H1 (cell line): ENCODE measurements at regions not wholly inside any gene's neighbourhood (a gene's known extent, or its start where the extent isn't known, plus 50 kb on each side); places are given as distances from the start of the nearest gene placed in this dataset.

ENCODE experiments used
- CTCF ChIA-PET: fragments of 300-600 bp; sonication (Branson Sonifier 250); formaldehyde crosslinking; loops from one replicate; lab custom pipeline; 2021; ENCODE audit not compliant: partially characterized antibody; lab: Charles Lee
- POLR2A ChIA-PET: fragments of 300-600 bp; sonication (Branson Sonifier 250); formaldehyde crosslinking; loops from one replicate; lab custom pipeline; 2021; ENCODE audit warnings: inconsistent platforms; ENCODE audit not compliant: partially characterized antibody; lab: Charles Lee
- DNase-seq, 2 experiments: peaks; one replicate each; pipeline versions ENCODE4 v3.0.0 to v3.0.0-alpha.2; 2010 to 2022; ENCODE audit warnings: low spot score in 2 of 2, low read depth in 1 of 2, mixed read lengths in 1 of 2
- FAIRE-seq: peaks from 2 replicates; lab custom pipeline; 2011; peaks lifted over from hg19 to GRCh38; lab: Jason Lieb, UNC
- H2AFZ ChIP-seq: 2 replicates; pipeline ENCODE4 v1.8.1; 2012; ENCODE audit warnings: low read length, inconsistent platforms
- H2AK5ac ChIP-seq: 2 replicates; pipeline ENCODE4 v1.6.1; 2013; ENCODE audit warnings: low read depth, low read length
- H2BK120ac ChIP-seq: replicated peaks from 2 replicates; pipeline ENCODE3; 2013; ENCODE audit warnings: low read depth, low read length, inconsistent platforms
- H2BK12ac ChIP-seq: 2 replicates; pipeline ENCODE4 v1.6.1; 2013; ENCODE audit warnings: low read depth, low read length
- H2BK15ac ChIP-seq: 2 replicates; pipeline ENCODE4 v1.6.1; 2013; ENCODE audit warnings: low read length
- H2BK20ac ChIP-seq: 2 replicates; pipeline ENCODE4 v1.6.1; 2013; ENCODE audit warnings: low read length
- H2BK5ac ChIP-seq: 2 replicates; pipeline ENCODE4 v1.6.1; 2013; ENCODE audit warnings: low read depth, low read length
- H3K14ac ChIP-seq: 2 replicates; pipeline ENCODE4 v1.6.1; 2013; ENCODE audit warnings: inconsistent platforms; ENCODE audit not compliant: insufficient read length
- H3K18ac ChIP-seq: 2 replicates; pipeline ENCODE4 v1.6.1; 2013; ENCODE audit warnings: low read length; ENCODE audit errors: extremely low read depth
- H3K23ac ChIP-seq: 2 replicates; pipeline ENCODE4 v1.6.1; 2013; ENCODE audit warnings: inconsistent platforms; ENCODE audit not compliant: insufficient read length
- H3K23me2 ChIP-seq: 2 replicates; pipeline ENCODE4 v1.6.1; 2013; ENCODE audit warnings: low read depth, low read length
- H3K27ac ChIP-seq: 2 replicates; pipeline ENCODE4 v1.6.1; 2011; ENCODE audit warnings: low read depth, low read length, inconsistent platforms
- H3K27me3 ChIP-seq, 4 experiments: replicated peaks in 1 of 4; 1 replicate in 1 of 4; 2 replicates in 3 of 4; pipeline versions ENCODE4 v1.6.1 to v1.8.1; 2011 to 2013; ENCODE audit warnings: low read length in 3 of 4, mild to moderate bottlenecking in 3 of 4, inconsistent platforms in 2 of 4, mixed read lengths in 2 of 4, moderate library complexity in 1 of 4; ENCODE audit not compliant: control insufficient read depth in 3 of 4, insufficient read depth in 3 of 4; ENCODE audit errors: extremely low read depth in 1 of 4
- H3K36me3 ChIP-seq, 4 experiments: 2 replicates each; pipeline versions ENCODE4 v1.6.1 to v1.8.1; 2011 to 2013; ENCODE audit warnings: mild to moderate bottlenecking in 4 of 4, low read length in 3 of 4, moderate library complexity in 2 of 4, control low read depth in 1 of 4, inconsistent platforms in 1 of 4; ENCODE audit not compliant: insufficient read depth in 4 of 4, control insufficient read depth in 2 of 4
- H3K4ac ChIP-seq: replicated peaks from 2 replicates; pipeline ENCODE3; 2013; ENCODE audit warnings: low read length, low read depth, mixed read lengths, inconsistent platforms; ENCODE audit not compliant: insufficient read length
- H3K4me1 ChIP-seq, 4 experiments: replicated peaks in 1 of 4; 1 replicate in 1 of 4; 2 replicates in 3 of 4; pipeline versions ENCODE4 v1.6.1 to v1.8.1; 2011 to 2013; ENCODE audit warnings: low read length in 3 of 4, inconsistent platforms in 2 of 4, mixed read lengths in 1 of 4; ENCODE audit not compliant: insufficient read depth in 4 of 4, control insufficient read depth in 3 of 4
- H3K4me2 ChIP-seq, 2 experiments: 2 replicates each; pipeline versions ENCODE4 v1.6.1 to v1.8.1; 2011 to 2013; ENCODE audit warnings: low read depth in 2 of 2, low read length in 2 of 2, control low read depth in 1 of 2, inconsistent platforms in 1 of 2, mild to moderate bottlenecking in 1 of 2; ENCODE audit not compliant: insufficient read depth in 1 of 2
- H3K4me3 ChIP-seq, 4 experiments: fragments of 200-600, 300-600 bp in 1 of 4; sonication (generic), shearing (Covaris generic), sonication (Bioruptor Twin) in 1 of 4; 2 replicates each; pipeline versions ENCODE4 v1.5.1 to v1.8.1; 2011 to 2016; ENCODE audit warnings: low read length in 4 of 4, low read depth in 3 of 4, control low read depth in 2 of 4, inconsistent platforms in 2 of 4, mild to moderate bottlenecking in 2 of 4, mixed read lengths in 1 of 4, moderate library complexity in 1 of 4; ENCODE audit not compliant: insufficient read depth in 2 of 4; ENCODE audit errors: extremely low read depth in 1 of 4
- H3K56ac ChIP-seq: replicated peaks from 2 replicates; pipeline ENCODE3; 2013; ENCODE audit warnings: low read depth, mild to moderate bottlenecking, mixed read lengths, low read length, inconsistent platforms; ENCODE audit not compliant: insufficient read length
- H3K79me1 ChIP-seq: 2 replicates; pipeline ENCODE4 v1.6.1; 2013; ENCODE audit warnings: low read depth, low read length, control low read depth
- H3K79me2 ChIP-seq, 2 experiments: 2 replicates each; pipeline versions ENCODE4 v1.6.1 to v1.8.1; 2012 to 2013; ENCODE audit warnings: low read length in 2 of 2, mild to moderate bottlenecking in 2 of 2, inconsistent platforms in 1 of 2; ENCODE audit not compliant: insufficient read depth in 2 of 2, control insufficient read depth in 1 of 2
- H3K9ac ChIP-seq, 4 experiments: replicated peaks in 1 of 4; 1 replicate in 1 of 4; 2 replicates in 3 of 4; pipeline versions ENCODE4 v1.6.1 to v1.8.1; 2011 to 2013; ENCODE audit warnings: low read depth in 3 of 4, low read length in 3 of 4, control low read depth in 2 of 4, mild to moderate bottlenecking in 2 of 4, moderate library complexity in 2 of 4, inconsistent platforms in 1 of 4; ENCODE audit errors: extremely low read depth in 1 of 4
- H3K9me3 ChIP-seq, 2 experiments: 2 replicates each; pipeline versions ENCODE4 v1.6.1 to v1.8.1; 2012 to 2013; ENCODE audit warnings: mild to moderate bottlenecking in 2 of 2, moderate library complexity in 2 of 2, control low read depth in 1 of 2, inconsistent platforms in 1 of 2, low read depth in 1 of 2, low read length in 1 of 2, mixed read lengths in 1 of 2; ENCODE audit not compliant: insufficient read depth in 2 of 2
- H4K20me1 ChIP-seq, 2 experiments: replicated peaks in 1 of 2; 2 replicates each; pipeline versions ENCODE3 to v1.8.1; 2011 to 2013; ENCODE audit warnings: inconsistent platforms in 2 of 2, low read length in 2 of 2, mild to moderate bottlenecking in 1 of 2; ENCODE audit not compliant: insufficient read depth in 2 of 2, control insufficient read depth in 1 of 2
- H4K5ac ChIP-seq: 2 replicates; pipeline ENCODE4 v1.6.1; 2013; ENCODE audit warnings: low read length, low read depth, mixed read lengths, inconsistent platforms; ENCODE audit not compliant: insufficient read length
- H4K8ac ChIP-seq: 2 replicates; pipeline ENCODE4 v1.8.0; 2013; ENCODE audit warnings: mild to moderate bottlenecking, moderate library complexity, low read length, inconsistent platforms; ENCODE audit not compliant: insufficient read depth; ENCODE audit errors: extremely low read depth
- H4K91ac ChIP-seq: replicated peaks from 2 replicates; pipeline ENCODE3; 2013; ENCODE audit warnings: low read length, mixed read lengths, inconsistent platforms; ENCODE audit not compliant: insufficient read length
- CTBP2 ChIP-seq: IDR thresholded peaks from 2 replicates; pipeline ENCODE4 v1.7.0; 2011; ENCODE audit warnings: borderline replicate concordance, mild to moderate bottlenecking, moderate library complexity, mixed read lengths, low read length; ENCODE audit not compliant: insufficient read depth, insufficient read length
- GABPA ChIP-seq: IDR thresholded peaks from 2 replicates; pipeline ENCODE4 v1.6.1; 2011; ENCODE audit warnings: mild to moderate bottlenecking, low read length, moderate library complexity, borderline replicate concordance; ENCODE audit not compliant: insufficient read depth
- GTF2F1 ChIP-seq: IDR thresholded peaks from 2 replicates; pipeline ENCODE4 v1.6.1; 2012; ENCODE audit warnings: low read depth, low read length, improper control_type of control experiment, borderline replicate concordance
- KDM4A ChIP-seq: IDR thresholded peaks from one replicate; pipeline ENCODE4 v1.7.1; 2012; ENCODE audit warnings: low read depth, mild to moderate bottlenecking, moderate library complexity, low read length, inconsistent platforms; ENCODE audit not compliant: severe bottlenecking
- PHF8 ChIP-seq: fragments of 200-600 bp; sonication (generic); conservative IDR thresholded peaks from 2 replicates; pipeline ENCODE4 v1.7.1; 2012; ENCODE audit warnings: low read depth, mild to moderate bottlenecking, inconsistent platforms, low read length, moderate library complexity
- RAD21 ChIP-seq, 2 experiments: IDR thresholded peaks in 1 of 2; conservative IDR thresholded peaks in 1 of 2; 2 replicates each; pipeline ENCODE4 v1.6.1; 2011; ENCODE audit warnings: low read depth in 2 of 2, low read length in 2 of 2, improper control_type of control experiment in 1 of 2, inconsistent platforms in 1 of 2, mild to moderate bottlenecking in 1 of 2, moderate library complexity in 1 of 2
- SUZ12 ChIP-seq: fragments of 200-600 bp; sonication (generic); IDR thresholded peaks from 2 replicates; pipeline ENCODE4 v1.6.1; 2012; ENCODE audit warnings: mild to moderate bottlenecking, inconsistent platforms, low read length, moderate library complexity, mixed read lengths
- TBP ChIP-seq: IDR thresholded peaks from 2 replicates; pipeline ENCODE4 v1.6.1; 2011; ENCODE audit warnings: low read depth, low read length, improper control_type of control experiment
- WGBS, 2 experiments: shearing (Covaris generic) in 1 of 2; methylation state at CpG; one replicate each; pipeline versions ENCODE4 v1.1.6 to v1.1.7; 2013 to 2015; ENCODE audit warnings: low lambda C conversion rate in 2 of 2, mixed read lengths in 2 of 2, inconsistent platforms in 1 of 2, low coverage in 1 of 2, missing lambda C conversion rate in 1 of 2; ENCODE audit not compliant: insufficient replicate concordance in 2 of 2, insufficient coverage in 1 of 2, insufficient read length in 1 of 2; ENCODE audit errors: extremely low coverage in 1 of 2, missing lambda C conversion rate in 1 of 2; 5-methylcytosine and 5-hydroxymethylcytosine counted together
- TF ChIP-seq, protein P1 (sequence below), 3 experiments: IDR thresholded peaks; 1 replicate in 2 of 3; 2 replicates in 1 of 3; pipeline versions ENCODE4 v1.5.1 to v1.6.1; 2011; ENCODE audit warnings: low read length in 3 of 3, mild to moderate bottlenecking in 3 of 3, inconsistent platforms in 2 of 3, low read depth in 1 of 3, moderate library complexity in 1 of 3; ENCODE audit not compliant: insufficient read depth in 1 of 3; ENCODE audit errors: control extremely low read depth in 1 of 3

DNA sequence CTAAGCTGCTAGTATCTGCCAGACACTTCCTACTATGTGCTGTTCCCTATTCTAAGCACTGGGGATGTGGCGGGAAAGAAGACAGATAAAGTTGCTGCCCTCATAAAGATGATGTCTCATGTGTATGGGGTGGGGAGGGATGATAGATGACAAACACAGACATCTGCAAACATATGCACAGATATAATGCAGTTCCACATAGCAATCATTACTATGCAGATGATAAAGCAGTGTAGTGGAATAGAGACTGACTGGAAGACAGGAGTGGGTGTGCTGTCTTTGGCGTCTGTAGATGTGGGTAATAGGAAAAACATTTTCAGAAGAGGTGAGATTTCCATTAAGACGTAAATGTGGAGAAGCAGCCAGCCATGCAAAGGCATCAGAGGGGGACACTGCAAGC is 243.6 kb downstream of the DPY19L2 start:
- H4K91ac ChIP-seq, result no peak overlapping the region
- POLR2A ChIA-PET, result no interaction called here
- no peak overlapping the region for H2BK120ac ChIP-seq
- no peak overlapping the region for H3K14ac ChIP-seq
- H3K56ac ChIP-seq, result no peak overlapping the region
- peaks cover 0 to 3% (median 0%) of the 10 kb centered on the region in 4 experiments; a peak in 2 of 7 replicates for H3K4me1 ChIP-seq
- no peaks in the 10 kb centered on the region for H3K23me2 ChIP-seq
- no peak overlapping the region for H2AK5ac ChIP-seq
- H3K23ac ChIP-seq, result no peak overlapping the region
- no peak overlapping the region for H3K9ac ChIP-seq
- H2BK12ac ChIP-seq, result no peak overlapping the region
- H3K79me1 ChIP-seq, result no peaks in the 10 kb centered on the region
- no peak for FAIRE-seq
- no peaks in the 10 kb centered on the region for H3K9me3 ChIP-seq
- no peak overlapping the region for H3K18ac ChIP-seq
- H3K4me3 ChIP-seq, result no peak overlapping the region
- 77% methylated on average over 3 of the region's 3 CpGs; no CpG with 5 or more reads in 1 of the 2 experiments for WGBS, 2 experiments
- H3K4me2 ChIP-seq, result no peak overlapping the region
- H3K27me3 ChIP-seq, result no peaks in the 10 kb centered on the region
- H4K8ac ChIP-seq, result no peak overlapping the region
- no peak overlapping the region for H4K5ac ChIP-seq
- CTCF ChIA-PET, result interaction anchor here (1.1 kb wide), 1 partner anchor 29 kb away, joined by 3 read pairs; no protein-coding TSS in a partner anchor
- no peak for DNase-seq
- no peak overlapping the region for H3K4ac ChIP-seq
- no peaks in the 10 kb centered on the region for H4K20me1 ChIP-seq
- no peak overlapping the region for H2BK20ac ChIP-seq
- TF ChIP-seq GTF2F1 (no peak), CTBP2 (no peak), SUZ12 (no peak), RAD21 (IDR thresholded peaks at IDR 0.05 in 1 of 2, conservative IDR thresholded peaks at IDR 0.05 in 1 of 2; ENCODE audit: low read depth in 2 of 2, low read length in 2 of 2) (no peak), PHF8 (no peak), TBP (no peak), GABPA (no peak), KDM4A (no peak)
- TF ChIP-seq, protein P1, sequence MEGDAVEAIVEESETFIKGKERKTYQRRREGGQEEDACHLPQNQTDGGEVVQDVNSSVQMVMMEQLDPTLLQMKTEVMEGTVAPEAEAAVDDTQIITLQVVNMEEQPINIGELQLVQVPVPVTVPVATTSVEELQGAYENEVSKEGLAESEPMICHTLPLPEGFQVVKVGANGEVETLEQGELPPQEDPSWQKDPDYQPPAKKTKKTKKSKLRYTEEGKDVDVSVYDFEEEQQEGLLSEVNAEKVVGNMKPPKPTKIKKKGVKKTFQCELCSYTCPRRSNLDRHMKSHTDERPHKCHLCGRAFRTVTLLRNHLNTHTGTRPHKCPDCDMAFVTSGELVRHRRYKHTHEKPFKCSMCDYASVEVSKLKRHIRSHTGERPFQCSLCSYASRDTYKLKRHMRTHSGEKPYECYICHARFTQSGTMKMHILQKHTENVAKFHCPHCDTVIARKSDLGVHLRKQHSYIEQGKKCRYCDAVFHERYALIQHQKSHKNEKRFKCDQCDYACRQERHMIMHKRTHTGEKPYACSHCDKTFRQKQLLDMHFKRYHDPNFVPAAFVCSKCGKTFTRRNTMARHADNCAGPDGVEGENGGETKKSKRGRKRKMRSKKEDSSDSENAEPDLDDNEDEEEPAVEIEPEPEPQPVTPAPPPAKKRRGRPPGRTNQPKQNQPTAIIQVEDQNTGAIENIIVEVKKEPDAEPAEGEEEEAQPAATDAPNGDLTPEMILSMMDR (IDR thresholded peaks at IDR 0.05; ENCODE audit: control extremely low read depth in 1 of 3, insufficient read depth in 1 of 3, low read depth in 1 of 3, low read length in 3 of 3), result no peak
- no peaks in the 10 kb centered on the region for H3K79me2 ChIP-seq
- no peak overlapping the region for H3K27ac ChIP-seq
- H2AFZ ChIP-seq, result no peak overlapping the region
- H2BK5ac ChIP-seq, result no peak overlapping the region
- H2BK15ac ChIP-seq, result no peak overlapping the region
- no peaks in the 10 kb centered on the region for H3K36me3 ChIP-seq
